ENCODE measurements at regions not wholly inside any gene's neighbourhood (a gene's known extent, or its start where the extent isn't known, plus 50 kb on each side); places are given as distances from the start of the nearest gene placed in this dataset.
A peak's percentile ranks its signal among the peaks of the same experiment; 100 is the strongest.
"Not testable (repeated sequence)": the region's sequence is repeated elsewhere in the genome, so short reads cannot be mapped to it uniquely, and the experiment has no call there.

DNA sequence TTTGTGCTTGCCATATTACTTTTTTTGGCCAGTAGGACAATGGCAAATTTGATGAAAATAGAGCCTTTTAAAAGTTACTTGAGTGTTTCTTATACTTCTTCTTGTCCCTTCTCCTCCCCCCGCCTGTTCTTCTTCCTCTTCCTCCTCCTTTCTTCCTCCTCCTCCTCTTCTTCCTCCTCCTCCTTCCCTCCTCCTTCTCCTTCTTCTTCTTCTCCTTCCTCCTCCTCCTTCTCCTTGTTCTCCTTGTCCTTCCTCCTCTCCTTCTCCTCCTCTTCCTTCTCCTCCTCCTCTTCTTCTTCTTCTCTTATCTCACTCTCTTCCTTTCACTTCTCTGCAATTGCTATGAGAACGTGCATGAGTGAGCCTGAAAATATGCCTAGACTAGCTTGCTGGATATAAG lies 466.2 kb upstream of the NR5A2 start:
- no peak for DNase-seq

DNA sequence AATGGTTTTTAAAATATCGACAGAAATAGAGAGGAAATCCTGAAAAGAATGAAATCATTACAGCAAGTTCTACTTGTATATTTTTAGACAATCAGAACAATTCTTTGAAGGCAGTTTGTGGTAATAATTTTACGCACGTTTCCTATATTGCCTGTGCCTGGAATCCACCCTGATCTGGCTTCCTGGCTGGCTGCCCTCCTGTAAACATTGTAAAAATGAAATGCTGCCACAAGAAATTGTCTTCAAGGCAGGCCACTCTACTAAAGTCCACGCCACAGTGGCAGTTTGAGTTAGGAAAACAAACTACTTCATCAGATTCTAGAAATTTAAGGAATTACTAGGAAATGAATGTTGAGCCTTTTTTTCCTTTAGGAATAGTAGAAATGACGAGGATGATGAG lies 454.5 kb upstream of the NR5A2 start:
- no peak for DNase-seq

DNA sequence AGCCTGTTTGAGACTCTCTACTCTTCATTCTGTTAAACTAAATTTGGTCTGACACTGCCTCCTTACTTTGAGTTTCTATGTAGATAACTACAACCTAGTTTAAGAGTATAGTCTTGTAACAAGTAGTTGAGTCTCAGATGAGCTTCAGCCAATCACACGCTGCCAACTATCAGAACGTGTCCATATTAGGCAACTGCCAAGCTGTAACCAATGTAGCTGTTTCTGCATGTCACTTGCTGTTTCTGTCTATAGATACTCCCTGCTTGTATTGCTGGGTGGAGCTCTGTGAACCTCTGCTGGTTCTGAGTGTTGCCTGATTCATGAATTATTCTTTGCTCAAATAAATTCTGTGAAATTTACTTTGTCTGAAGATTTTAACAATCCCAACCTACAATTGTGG lies 452.6 kb upstream of the NR5A2 start:
- DNase-seq = no peak

DNA sequence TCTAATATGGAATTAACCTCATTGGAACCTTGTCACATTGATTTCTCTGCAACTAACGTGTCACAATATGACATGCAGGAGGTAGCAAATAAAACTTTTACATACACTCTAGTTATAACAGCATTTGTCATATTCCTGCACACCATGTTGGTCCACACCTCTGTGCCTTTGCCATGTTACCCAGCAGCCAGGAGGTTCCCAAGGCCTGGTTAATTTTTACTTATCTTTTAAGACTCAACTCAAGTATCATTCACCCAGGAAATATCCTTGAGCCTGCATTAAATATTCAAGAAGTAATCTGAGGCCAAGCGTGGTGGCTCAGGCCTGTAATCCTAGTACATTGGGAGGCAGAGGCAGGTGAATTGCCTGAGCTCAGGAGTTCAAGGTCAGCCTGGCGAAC lies 447.2 kb upstream of the NR5A2 start:
- no peak for DNase-seq

DNA sequence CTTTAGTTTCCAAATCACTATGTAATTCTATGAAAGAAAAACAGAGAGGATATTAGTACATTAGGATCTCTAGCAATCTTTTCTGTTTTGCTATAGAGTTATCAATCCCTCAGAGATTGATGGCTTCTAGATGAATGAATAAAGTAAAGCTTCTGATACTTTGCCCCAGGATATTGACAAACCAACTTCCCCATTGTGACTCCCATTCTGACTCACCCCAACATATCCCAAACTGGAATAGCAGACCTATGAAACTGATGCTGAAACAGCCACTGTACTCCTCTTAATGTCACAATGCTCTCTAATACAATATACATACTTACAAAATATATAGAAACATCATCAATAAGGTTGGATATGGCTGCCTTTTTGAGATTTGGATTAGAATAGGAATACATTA lies 442.1 kb upstream of the NR5A2 start:
- no peak for DNase-seq

DNA sequence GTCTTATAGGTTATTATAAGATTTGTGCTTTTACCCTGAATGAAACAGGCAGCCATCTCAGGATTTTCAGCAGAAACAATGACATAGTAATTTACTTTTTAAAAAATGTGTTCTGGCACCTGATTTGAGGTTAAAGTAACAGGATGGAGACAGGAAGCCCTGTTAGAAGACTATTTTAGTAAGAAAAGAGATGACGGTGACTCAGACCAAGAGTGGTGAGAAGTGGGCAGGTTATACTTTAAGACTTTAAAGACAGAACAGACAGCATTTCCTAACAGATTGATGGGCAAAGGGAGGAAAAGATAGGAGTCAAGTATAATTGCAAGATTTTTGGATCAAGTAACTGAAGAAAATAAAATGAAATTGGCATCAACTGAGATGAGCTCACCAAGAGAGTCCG lies 436.8 kb upstream of the NR5A2 start:
- DNase-seq = no peak

DNA sequence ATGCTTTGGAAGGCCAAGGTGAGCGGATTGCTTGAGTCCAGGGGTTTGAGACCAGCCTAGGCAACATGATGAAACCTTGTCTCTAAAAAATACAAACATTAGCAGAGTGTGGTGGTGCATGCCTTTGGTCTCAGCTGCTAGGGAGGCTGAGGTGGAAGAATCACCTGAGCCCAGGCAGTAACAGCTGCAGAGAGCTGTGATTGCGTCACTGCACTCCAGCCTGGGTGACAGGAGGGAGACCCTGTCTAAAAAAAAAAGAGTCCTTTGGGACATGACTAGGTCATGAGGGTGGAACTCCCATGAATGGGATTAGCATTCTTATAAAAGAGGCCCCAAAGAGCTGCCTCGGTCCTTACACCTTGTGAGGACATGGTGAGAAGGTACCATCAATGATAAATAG lies 436.0 kb upstream of the NR5A2 start:
- DNase-seq = no peak

DNA sequence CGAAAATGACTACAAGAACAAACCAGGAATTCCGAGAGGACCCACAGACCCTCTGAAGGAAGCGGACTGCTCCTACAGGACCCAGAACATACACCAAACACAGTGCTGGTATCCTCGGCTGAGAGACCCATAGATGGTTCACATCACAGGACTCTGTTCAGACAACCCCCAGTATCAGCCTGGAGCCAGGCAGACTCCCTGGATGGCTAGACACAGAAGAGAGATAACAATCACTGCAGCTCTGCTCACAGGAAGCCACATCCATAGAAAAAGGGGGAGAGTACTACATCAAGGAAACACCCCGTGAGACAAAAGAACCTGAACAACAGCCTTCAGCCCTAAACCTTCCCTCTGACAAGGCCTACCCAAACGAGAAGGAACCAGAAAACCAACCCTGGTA lies 434.0 kb upstream of the NR5A2 start:
- DNase-seq = no peak

DNA sequence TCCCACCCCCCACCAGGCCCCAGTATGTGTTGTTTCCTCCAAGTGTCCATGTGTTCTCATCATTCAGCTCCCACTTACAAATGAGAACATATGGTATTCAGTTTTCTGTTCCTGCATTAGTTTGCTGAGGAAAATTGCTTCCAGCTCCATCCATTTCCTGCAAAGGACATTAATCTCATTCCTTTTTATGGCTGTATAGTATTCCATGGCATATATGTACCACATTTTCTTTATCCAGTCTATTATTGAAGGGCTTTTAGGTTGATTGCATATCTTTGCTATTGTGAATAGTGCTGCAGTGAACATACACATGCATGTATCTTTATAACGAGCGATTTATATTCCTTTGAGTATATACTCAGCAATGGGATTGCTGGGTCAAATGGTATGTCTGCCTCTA lies 431.1 kb upstream of the NR5A2 start:
- not testable (repeated sequence) for DNase-seq

DNA sequence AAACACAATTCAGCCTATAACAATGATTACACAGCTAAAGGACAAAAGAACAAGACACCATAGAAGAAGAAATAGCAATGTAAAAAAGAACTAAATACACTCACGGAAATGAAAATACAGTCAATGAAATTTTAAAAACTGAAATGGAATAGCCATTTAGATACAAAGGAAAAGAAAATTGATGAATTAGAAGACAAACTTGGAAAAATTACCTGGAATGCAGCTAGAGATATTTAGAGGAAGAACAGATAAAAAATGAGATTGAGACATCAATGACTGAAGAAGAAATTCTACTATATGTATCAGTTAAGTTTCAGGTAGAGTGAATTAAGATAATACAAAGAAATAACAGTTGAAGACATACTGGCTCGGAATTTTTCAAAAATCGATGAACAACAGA lies 430.4 kb upstream of the NR5A2 start:
- DNase-seq = no peak

DNA sequence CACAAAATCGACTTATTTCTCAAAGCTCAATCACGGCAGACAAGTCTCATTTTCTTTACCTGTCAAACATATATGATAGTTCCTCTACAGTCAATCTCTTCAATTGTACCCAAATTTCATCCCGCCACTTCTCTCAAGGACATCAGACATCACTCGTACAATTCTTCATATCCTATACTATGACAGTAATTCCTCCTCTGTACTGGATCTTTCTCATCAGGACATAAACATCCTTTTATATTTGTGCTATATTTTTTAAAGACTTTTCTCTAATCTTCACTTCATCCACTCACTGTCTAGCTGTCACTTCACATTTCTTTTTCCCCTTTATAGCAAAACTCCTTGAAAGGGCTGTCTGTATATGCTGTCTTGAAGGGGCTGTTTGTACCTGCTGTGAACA lies 419.1 kb upstream of the NR5A2 start:
- DNase-seq = no peak

DNA sequence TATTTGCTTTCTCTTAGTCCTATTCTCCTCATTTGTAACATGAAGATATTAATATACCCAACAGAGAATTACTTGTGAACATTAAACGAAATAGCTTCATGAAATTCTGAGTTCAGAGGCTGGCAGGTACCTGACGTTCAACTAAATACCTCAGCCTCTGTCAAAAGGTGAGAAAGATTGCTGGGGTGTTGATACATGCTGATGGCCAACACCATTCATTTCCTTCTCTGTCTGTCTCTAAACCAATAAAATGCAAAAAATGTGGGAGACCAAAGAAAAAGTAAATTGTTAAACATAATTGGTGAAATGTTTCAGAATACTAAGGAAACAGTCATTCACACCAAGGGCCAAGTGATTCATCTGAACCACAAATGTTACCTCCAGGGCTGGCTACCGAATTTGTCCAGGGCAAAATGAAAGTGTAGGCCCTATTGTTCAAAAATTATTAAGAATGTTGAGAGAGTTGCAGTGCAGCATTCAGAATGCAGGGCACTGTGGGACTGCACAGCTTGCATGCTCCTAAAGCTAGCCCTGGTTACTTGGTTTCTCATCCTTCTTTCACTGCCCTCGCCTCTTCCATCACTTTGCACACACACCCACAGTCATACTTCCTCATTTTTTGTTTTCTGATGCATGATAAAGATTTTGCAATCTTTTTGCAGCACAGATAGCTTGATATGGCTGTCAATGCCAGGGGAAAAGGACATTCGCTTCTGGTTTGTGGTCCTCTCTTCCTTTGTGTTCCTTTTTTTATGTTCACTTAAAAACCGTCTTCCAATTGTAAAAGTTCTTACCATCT lies 414.3 kb upstream of the NR5A2 start:
- DNase-seq = no peak

DNA sequence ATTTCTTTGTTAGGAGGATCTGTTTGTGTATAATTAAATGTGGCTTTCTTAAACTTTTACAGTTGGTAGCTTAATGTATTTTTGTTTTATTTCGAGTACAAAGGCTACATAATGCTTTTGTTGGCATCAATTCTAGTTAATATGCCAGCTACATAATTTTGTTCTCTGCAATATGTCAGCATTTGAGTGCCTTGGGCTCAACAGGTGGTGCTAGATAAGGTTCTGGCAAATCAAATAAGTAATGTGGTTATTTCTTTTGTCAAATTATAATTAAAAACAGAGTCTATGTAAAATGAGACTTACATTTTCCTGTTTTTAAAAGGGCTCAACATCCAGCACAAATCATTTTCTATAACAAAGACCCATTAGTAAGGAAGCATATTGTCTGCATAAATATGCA lies 410.6 kb upstream of the NR5A2 start:
- DNase-seq = peak; percentile 29

DNA sequence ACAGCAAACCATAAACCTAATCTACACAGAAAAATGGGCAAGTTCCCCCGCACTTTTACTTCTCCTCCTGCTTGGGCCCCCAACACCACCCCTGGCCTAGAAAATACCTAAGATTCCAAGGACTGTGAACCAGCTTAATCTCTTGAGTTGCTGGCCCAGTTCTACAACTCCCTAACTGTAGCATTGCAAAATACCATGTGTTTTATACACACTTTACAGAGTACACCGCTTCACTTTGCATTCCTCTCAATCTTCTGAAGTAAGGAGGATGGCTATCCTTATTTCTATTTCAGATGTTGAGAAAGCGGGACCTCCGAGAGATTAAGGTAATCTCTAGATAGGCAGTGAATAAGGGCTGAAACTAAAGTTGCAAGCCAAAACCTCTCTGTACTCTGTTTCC lies 408.3 kb upstream of the NR5A2 start:
- no peak for DNase-seq

DNA sequence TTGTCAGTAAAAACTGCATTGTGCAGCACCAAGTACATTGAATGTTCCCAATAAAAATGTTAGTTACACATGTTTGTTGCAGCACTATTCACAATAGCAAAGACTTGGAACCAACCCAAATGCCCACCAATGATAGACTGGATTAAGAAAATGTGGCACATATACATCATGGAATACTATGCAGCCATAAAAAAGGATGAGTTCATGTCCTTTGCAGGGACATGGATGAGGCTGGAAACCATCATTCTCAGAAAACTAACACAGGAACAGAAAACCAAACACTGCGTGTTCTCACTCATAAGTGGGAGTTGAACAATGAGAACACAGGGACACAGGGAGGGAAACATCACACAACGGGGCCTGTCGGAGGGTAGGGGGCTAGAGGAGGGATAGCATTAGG lies 401.3 kb upstream of the NR5A2 start:
- not testable (repeated sequence) for DNase-seq

DNA sequence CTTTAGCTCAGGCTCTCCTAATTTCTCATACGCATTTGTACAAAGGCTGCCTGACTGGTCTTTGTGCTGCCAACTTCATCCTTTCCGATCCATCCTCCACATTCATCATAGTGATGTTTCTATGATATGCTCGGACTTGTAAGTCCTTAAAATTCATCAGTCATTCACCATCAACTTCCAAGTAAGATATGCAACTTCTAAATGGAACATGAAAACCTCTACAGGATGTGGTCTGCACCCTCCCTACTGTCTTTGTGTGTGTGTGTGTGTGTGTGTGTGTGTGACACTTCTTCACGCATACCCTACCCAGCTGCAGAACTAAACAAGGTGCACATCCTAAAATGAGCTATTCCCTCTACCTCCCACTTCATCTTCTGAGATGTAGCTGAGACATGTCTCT lies 397.9 kb upstream of the NR5A2 start:
- no peak for DNase-seq

DNA sequence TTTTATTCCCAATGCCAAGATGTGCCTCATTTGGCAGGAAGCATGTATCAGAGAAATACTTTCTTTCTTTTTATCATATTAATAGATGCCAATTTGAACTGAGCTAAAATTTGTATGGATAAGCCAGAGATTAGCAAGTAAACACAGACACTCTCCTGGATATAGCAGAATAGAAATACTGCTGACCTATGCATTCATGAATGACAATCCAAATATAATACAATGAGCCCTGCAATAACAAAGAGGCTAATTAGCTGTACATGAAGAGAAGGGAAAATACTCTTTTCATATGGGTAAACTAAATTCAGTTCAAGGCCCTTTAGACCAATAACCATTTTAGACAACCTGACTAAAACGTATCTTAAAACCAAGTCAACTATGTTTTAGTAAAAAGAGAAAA lies 388.1 kb upstream of the NR5A2 start:
- DNase-seq = no peak

DNA sequence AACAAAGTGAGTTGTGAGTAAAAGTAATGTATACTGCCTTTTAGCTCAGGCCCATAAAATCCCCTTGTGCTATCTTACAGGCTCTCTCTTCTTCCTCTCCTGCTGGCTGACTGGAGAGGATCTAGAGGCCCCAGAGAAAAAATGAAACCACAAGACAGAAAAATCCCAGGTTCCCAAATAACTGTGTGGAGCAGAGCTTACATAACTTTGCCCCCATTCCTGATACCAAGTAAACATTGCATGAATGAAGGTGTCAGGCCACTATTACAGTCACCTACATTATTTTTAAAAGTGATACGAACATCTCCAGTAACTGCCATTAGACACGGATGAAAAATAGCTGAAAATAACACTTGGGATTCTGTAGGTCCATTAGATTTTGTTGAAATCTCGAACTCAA lies 386.0 kb upstream of the NR5A2 start:
- no peak for DNase-seq

DNA sequence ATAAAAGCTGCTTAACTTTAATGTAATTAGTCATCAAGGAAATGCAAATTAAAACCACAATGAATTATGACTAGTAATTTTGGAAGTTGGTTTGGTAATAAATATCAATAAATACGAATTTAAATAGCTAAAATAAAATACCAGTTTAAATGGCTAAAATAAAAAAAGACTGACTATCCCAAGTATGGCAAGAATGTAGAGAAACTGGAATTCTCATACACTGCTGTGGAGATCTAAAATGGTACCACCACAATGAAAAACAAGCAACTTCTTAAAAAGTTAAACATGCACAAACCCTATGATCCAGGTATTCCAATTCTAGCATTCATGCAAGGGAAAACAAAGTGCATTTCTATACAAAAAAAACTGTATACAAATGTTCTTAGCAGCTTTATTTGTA lies 382.6 kb upstream of the NR5A2 start:
- no peak for DNase-seq

DNA sequence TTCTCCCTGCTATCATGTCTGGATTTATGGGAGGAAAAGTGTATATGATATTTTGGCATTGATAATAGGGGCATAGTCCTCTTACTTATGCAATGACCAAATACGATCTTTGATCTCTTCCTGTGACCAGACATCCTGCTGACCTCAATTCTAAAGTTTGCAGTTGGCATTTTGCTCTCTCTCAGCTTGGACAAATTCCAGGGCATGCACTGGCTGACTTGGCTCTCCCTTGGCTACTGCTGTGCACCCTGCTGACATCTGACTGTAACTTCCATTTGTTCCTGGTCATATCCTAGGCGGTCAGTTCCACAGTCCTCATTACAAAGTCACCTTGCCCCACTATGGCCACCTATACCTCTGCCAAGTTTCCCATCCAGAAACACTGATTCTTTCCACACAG lies 380.7 kb upstream of the NR5A2 start:
- no peak for DNase-seq

DNA sequence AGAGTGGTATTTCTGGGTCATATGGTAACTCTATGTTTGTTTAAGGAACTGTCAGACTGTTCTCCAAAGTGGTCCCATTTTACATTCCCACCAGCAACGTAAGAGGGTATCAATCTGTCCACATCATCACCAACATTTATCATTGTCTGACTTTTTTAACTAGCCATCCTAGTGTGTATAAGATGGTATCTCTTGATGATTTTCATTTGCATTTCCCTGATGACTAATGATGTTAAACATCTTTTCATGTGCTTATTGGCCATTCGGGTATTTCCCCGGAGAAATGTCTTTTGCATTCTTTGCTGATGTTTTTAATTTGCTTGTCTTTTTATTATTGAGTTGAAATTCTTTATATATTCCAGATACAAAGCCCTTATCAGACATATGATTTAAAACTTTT lies 370.1 kb upstream of the NR5A2 start:
- DNase-seq = no peak

DNA sequence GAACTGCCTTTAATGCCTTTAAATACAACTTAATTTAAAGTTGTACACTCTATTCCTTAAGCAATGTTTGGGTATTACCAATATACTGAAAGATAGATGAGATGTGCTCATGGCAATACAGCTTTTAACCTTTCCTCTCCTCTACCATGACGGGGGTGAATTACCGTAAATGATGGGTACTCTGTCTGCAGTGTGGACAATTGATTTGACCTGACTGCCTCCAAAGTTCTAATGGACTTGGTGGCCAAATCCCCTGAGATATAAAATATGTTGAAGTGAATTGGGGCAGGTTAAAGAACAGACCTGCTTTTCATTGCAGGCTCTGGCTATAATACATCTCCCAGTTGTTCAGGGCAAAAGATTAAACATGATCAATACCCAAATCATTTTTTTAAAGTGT lies 367.4 kb upstream of the NR5A2 start:
- no peak for DNase-seq

DNA sequence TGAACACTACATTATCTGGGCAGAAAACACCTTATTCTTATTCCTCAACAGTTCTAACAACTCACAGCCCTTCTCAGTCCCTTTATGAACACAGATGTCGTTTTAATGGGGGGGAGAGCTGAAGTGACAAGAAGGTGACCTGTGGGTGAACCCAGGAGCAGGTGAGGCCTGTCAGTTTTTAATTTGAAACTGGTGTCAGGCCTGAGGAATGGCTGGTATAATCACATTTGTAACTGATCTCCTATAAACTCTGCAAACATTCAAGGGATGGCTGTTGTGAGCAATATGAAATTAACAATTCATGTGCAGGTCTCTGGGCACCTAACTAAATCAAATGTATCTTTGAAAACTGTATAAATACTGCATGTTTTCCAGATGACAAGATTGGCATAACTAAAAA lies 362.1 kb upstream of the NR5A2 start:
- DNase-seq = no peak

DNA sequence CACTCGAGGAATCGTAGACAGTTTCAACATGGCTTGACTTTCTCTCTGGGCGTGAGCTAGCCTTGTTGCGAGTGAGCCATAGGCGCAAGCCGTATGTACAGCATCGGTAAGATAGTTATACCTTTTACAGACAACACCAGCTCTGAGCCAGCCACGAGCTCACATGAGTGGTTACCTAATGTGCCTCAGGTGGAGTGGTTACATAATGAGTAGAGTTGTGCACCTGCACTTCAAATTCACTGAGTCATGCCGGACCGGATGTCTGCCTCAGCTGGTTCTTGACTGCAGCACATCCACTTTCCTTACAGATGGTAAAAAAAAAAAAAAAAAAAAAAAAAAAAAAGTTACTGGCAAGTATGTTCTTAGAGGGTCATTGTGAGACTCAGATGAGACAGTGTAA lies 360.4 kb upstream of the NR5A2 start:
- DNase-seq = no peak

DNA sequence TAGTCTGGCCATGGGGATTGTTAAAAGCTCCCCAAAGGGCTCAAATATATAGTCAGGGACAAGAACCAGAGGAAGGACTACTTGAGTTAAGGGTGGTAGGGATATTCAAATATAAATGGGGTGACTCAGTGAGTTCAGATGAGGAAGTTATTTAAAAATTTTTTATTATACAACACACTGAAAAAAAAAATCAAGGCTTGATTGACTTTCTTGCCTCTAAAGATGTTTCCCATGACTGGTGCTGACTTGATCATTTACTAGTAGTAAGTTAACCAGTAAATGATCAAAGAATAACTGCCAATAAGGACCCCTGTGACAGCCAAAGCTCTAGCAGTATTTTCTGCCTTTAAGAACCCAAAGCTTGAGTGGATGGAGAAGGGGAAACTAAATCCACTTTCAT lies 357.6 kb upstream of the NR5A2 start:
- no peak for DNase-seq

DNA sequence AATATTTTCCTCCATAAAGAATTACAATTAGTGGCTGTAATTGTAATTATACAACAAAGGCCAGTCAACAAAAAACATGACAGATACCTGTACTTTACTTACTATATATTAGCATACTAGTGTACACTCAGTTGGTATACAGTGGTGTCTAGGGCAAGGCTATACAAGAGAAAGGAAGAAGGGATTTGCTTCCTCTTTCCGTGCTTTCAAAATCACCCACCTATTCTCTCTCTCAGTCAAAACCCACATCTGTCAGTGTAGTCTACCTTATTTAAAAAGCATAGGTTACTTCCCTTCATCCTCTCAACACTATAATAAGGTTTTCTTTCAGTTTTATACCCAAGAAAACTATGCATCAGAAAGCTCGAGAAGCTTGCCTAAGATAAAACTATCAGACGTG lies 355.8 kb upstream of the NR5A2 start:
- DNase-seq = no peak

All from NCI-H2107 (cell line).